ENCODE measurements at regions not wholly inside any gene's neighbourhood (a gene's known extent, or its start where the extent isn't known, plus 50 kb on each side); places are given as distances from the start of the nearest gene placed in this dataset.
A peak's percentile ranks its signal among the peaks of the same experiment; 100 is the strongest.

DNA sequence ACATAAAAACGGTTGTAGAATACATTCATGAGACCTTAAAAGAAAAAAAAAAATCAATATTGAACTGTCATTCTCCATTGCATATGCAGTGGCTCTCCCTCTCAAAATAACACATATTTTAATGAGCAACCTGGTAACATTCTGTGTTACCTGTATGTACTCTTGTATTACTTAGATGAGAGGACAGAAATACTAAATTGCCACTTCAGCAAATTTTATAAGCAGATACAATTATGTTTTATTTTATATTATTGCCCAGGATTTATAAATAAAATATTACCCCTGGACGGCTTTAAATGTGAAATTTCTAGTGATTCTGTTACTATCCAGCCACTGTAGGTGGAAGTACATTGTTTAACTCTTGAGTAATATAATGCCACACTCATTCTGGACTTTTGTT is 463.2 kb upstream of the ROBO1 start:
- DNase-seq (ENCODE audit: low read depth, low spot score): no peak

DNA sequence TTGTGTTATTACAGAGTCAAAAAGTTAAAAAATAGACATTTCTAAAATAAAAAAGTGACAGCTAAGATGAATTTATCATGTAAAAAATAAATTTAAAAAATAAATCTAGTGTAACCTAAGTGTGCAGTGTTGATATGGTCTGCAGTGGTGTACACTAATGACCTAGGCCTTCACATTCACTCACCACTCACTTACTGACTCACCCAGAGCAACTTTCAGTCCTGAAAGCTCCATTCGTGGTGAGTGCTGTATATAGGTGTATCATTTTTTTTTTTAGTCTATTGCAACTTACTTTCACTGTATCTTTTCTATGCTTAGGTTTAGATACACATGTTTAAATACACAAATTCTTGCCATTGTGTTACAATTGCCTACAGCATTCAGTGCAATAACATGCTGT is 459.4 kb upstream of the ROBO1 start:
- no peak for DNase-seq (ENCODE audit: low read depth, low spot score)

DNA sequence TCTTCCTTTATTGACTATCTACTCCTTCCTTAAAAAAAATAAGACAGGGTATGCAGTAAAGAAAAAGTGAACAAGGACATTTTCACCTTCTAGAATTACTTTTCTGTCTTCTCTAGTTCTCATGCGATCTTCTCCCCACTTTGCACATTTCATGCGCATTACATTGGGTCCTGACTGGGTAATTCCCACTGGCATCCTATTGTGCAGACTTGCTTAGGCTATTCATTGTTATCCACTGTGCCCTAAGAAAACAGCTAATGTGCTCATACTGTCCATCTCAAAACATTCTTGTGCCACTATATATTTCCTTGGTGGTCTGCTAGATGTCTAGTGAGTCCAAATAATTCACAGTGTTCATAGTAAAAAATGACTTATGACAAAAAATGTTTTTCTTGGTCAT is 447.4 kb upstream of the ROBO1 start:
- DNase-seq (ENCODE audit: low read depth, low spot score): no peak

DNA sequence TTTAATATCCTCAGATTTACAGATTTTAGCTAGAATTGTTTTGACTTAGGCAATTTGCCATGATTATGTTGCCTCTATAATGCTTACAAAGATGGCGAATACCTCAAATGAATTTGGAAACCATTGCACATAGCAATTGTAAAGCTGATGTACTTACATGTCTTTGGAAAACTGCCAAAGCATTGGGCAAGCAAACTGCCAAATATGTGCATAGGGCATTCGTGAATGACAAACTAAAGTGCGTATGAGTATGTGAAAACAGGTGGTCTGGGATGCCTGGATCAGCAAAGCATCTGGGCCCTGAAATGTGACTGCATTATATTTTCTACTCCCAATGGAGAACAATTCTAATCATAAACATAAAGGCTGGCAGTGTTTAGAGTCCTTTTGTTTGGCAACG is 445.3 kb upstream of the ROBO1 start:
- DNase-seq (ENCODE audit: low read depth, low spot score): no peak

DNA sequence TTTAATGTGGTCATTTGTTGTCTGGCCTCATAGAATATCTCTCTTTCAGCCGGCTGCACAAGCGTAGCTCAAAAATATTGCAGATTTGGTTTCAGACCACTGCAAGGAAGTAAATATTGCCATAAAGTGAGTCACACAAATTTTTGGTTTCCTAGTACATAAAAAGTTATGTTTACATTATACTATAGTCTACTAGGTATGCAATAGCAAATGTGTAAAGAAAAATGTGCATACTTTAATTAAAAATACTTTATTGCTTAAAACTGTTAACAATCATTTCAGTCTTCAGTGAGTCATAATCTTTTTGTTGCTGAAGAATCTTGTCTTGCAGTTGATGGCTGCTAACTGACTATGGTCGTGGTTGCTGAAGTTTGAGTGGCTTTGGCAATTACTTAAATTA is 425.1 kb upstream of the ROBO1 start:
- no peak for DNase-seq (ENCODE audit: low read depth, low spot score)

DNA sequence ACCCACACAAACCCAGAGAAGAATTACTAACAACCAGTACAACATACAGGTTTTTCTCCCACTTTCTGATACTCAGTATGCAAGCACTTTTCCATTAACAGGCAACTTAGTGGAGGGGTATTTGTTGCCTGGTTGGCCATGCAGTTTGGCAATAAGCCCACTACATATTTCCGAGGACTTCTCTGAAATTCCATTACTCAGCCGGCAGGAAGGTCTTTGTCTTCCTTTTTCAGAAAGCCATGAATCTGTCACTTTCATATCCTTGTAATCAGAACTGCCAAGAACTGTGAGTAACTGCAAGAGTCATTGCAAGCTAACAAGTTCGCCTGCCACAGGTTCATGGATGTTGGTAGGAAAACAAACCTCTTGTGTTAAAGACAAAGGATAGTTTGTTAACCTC is 422.3 kb upstream of the ROBO1 start:
- peak; percentile 54 for DNase-seq (ENCODE audit: low read depth, low spot score)

DNA sequence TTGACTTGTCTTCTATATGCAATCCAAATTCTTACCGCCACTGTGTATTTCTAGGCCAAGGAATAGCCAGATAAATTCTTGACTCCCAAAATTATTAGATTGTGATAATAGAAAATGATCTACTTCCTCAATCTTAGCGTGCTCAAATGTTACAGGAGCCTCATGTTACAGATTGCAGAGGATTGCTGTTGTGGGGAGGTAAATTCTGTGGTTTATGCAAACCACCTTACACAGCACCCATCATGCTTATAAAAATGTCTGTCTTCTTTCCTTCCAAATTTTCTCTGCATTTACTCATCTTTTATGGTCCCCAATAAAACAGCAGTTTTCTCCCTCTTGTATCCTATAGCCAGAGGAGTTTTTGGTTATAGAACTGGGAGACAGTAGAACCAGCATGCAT is 420.2 kb upstream of the ROBO1 start:
- no peak for DNase-seq (ENCODE audit: low read depth, low spot score)

DNA sequence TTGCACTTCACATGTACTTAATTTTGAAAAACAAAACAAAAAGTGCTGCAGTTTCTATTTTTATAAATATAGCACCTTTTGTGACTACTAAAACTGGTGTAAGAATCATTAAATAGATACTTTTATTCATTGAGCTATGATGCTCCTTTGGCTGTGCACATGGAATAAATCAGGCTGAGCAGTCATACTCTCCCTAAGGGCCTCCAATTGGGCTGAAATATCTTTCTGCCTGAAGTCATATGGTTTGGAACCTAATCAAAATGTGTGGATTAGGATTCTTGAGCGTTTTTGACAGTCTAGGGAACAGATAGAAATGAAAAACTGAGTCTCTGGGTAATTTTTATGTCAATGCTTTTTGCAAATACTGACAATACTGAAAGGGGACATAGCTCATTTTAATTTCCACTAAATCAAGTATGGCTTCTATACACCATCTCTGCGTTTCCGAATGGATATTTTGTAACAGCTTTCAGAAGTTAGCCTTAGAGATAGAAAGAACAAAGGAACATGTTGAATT is 392.2 kb upstream of the ROBO1 start:
- DNase-seq (ENCODE audit: low read depth, low spot score): no peak

DNA sequence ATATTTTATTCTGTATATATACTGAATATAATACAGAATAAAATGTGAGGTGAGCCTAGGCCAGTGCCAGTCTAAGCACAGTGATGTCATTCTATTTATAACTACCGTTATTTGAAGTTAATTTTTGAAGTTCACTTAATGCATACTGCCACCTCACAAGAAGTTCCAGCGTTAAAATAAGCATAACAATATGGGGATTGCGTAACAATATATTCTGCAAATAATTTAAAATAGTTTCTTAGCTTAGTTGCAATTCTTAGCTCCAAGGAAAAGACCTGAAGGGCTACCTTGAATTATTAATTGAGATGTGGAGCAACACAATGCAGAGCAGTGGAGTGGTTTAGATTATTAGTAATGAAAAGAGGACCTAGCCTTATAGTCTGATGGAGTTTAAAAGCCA is 390.5 kb upstream of the ROBO1 start:
- no peak for DNase-seq (ENCODE audit: low read depth, low spot score)

DNA sequence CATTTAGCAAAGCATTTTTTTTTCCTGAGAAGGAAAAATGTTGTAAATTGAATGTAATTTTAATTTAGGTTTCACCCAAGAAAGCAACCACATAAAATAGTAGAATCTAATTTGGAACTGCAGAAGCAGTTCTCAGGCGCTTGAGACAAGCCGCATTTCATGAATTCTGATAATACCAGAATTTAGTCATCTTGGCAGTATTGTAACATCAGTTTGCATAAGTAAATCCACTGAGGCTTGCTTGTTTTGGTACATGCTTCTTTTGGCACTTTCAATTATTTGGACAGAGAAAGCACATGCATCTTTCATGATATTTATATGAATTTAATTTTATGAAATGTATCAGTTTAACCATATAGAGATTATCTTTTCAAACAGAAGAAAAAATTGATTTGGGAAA is 389.7 kb upstream of the ROBO1 start:
- no peak for DNase-seq (ENCODE audit: low read depth, low spot score)

DNA sequence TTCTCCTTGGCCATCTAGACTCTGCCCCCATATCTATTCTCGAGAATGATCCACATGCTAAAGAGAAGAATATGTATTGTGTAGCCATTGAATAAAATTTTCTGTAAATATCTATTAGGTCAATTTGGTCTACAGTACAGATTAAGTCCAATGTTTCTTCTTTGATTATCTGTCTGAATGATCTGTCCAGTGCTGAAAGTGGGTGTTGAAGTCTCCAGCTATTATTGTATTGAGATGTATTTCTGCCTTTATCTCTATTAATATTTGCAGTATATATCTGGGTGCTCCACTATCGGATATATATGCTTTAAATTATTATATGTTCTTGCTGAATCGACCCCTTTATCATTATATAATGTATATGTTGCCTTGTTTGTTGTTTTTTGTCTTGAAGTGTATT is 384.9 kb upstream of the ROBO1 start:
- DNase-seq (ENCODE audit: low read depth, low spot score): no peak

DNA sequence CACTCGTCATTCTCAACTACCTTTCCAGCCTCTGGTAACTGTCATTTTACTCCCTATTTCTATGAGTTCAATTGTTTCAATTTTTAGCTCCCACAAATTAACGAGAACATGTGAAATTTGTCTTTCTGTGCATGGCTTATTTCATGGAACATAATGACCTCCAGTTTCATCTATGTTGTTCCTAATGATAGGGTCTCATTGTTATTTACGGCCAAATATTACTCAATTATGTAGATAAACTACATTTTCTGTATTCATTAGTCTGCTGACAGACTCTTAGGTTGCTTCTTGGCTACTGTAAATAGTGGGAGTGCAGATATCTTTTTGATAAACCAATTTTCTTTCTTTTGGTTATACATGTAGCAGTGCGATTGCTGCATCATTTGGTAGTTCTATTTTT is 374.9 kb upstream of the ROBO1 start:
- no peak for DNase-seq (ENCODE audit: low read depth, low spot score)

DNA sequence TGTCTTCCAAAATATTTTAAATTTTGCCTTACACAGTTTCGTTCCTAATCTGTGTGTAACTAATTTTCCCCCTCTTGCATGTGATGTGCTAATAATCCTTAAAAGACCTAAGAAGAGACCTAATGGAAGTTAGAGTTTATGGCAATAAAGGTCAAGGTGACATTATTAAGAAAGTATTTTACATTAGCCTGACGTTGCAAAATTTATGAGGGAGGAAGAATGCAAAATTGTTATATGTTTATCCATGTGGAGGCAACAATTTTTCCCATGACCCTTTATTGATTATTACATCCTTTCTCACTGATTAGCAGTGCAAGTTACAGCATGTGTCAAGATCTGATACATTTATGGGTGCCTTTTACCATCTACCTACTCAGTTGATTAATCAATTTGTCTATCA is 373.8 kb upstream of the ROBO1 start:
- DNase-seq (ENCODE audit: low read depth, low spot score): no peak

DNA sequence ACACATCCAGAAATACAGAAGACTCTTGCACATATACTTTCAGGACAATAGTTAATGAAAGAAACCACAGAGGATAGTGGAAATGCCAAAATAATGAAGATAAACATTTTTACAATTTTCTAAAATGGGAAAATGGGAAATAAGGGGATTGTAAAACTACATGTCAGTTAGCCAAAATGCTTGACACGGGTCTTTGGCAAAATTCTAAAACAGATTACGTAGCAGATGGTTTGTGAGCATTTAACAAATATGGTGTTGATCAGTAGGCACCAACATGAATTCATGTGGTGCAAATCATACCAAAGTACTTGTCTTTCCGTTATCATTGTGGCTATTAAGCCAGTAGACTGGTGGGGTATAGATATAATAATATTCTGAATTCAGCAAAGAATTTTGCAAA is 348.5 kb upstream of the ROBO1 start:
- no peak for DNase-seq (ENCODE audit: low read depth, low spot score)

DNA sequence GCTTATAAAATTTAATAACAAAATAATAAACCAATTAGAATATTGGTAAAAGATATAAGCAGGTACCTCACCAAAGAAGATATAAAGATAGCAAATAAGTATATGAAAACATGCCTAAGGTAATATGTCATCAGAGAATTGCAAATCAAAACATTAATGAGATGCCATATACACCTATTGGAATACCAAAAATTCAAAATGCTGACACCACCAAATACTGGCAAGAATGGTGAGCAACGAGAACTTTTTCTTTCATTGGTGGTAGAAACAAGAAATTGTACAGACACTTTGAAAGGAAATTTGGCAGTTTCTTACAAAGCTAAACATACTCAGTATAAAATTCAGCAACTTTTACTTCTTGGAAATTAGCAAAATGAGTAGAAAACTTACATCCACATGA is 346.9 kb upstream of the ROBO1 start:
- no peak for DNase-seq (ENCODE audit: low read depth, low spot score)

DNA sequence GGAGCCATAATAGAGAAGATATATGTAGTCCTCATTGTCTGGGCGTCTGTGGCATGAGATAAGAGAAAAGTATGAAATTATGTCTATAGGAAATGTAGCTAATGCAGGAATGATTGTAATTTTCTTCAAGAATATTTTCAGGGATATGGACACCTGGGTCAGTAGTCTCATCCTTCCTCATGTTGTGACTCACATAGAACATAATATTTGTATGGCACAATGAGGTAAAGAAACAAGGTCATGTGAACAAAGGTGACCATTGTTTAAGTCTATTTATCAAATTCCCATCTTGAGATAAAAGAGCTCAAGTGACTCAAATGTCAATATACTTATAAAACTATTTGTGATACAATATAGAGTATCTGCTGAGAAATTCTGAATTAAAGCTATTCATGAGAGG is 345.5 kb upstream of the ROBO1 start:
- DNase-seq (ENCODE audit: low read depth, low spot score): no peak

DNA sequence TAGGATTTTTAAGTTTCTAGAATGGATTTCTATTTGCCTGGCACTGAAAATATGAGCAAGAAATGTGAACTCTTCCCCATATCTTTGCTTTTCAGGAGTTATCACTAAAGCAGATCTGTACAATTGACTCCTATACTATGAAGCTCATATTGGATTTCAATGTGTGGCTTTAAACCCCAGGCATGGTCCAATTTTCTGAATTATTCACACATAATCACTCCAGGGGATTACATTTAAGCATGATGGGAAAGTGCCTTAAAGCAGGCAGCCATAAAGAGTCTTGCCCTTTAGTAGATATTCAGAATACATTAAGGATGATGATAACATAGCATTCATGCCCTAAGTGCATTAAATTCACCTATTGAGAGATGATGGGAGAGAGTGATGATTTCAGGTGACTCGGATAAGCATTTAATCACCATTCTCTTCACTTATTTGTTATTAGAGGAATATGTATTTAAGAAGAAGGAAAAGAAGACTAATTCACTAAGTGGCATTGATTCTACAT is 331.8 kb upstream of the ROBO1 start:
- DNase-seq (ENCODE audit: low read depth, low spot score): no peak

DNA sequence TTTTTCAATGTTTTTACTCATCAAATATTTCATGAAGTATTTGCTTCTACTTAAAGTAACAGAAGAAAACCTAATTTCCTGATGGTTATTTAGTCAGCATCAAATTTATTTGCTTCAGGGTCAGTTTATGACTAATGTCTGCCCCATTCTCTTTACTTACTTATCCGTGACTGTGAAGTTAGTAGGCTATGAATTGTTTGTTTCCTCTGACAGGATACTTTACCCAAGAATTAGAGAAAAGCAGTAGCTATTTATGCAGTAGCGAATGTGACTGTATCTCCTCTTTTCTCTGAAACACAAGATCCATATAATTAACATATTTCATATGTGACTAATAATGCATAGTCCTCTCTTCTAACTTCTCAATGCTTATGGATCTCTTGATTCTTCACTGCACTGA is 329.9 kb upstream of the ROBO1 start:
- DNase-seq (ENCODE audit: low read depth, low spot score): no peak

DNA sequence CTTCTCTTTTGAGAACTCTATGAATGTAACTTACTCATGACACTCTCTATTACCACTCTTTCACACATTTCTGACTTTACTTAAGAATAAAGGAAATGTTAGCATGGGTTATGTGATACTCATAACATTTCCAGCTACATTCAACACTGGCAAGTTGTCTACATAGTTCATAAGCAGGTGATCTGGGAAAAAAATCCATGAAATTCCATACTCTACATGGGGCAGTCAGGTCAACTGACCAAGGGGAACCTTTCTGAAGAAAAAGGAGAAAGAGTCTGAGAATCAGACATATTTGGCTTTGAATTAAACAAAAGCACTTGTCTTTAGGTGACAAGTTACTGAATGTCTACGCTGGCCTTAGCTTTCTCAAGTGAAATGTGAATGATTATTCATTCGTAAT is 329.1 kb upstream of the ROBO1 start:
- no peak for DNase-seq (ENCODE audit: low read depth, low spot score)

DNA sequence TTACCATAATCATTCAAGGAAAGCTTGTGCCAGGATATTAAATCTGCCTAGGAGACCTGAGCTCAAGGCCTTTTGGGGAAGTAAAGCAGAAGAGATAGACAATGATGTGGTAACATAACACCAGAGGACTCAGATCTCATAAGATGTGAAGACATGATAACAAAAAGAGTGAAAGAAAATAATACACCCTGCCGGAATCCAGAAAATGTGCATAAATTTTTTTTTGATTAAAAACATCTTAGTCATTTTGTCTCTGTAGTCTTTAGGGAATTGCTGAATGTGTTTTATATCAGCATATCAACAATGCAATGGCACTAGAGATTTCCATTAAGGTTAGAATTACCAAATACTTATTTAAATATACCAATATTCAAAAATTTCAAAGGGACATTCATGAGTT is 326.8 kb upstream of the ROBO1 start:
- DNase-seq (ENCODE audit: low read depth, low spot score): no peak

DNA sequence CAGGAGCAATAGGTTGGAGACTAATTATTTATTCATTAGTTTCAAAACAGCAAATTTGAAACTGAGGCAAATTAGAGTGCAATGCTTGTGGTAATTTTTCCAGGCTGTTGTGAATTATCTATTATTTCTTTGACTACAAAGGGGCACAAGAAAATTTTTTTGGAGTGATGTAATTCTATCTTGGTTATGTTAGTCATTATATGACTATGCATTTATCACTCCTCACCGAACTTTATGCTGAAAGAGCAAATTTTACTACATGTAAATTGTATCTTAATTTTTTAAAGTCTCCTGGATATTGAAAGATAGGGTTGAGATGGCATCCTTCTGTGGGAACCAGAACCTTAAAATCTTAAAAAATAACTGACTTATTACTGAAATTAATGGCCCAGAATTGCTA is 320.0 kb upstream of the ROBO1 start:
- DNase-seq (ENCODE audit: low read depth, low spot score): no peak

DNA sequence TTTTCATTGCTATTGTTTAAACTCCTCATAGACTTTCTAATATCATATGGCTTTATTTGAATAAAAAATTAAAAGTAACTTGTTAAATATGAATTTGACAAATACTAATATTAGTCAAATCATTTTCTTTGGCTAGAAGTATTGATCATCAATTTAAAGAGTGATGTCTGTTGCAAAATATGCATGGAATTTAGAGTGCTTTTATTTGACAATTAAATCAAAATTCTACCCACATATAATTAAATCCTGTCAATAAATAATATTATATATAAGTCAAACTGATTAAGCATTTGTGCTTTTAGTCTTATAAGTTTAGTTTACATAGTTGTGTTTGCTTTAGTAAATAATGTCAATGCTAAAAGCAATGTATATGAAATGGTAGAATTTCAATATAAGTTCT is 318.6 kb upstream of the ROBO1 start:
- no peak for DNase-seq (ENCODE audit: low read depth, low spot score)

DNA sequence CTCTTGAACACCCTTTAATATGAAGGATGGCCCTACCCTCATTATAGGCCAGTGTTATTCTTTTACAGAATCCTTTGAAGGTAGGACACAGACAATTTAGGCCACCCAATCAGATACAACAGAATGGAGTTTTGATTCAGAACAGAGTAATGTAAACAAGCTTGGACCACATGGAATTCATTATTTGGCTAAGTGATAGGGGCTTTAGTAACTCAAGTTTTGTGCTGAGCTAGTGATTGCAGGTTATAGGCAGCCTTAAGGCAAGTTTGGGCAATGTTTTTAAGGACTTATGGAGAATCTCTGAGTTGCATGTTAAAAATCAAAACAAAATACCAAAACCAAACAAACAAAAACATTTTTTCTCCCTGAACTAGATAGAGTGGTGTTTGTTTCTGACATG is 312.1 kb upstream of the ROBO1 start:
- no peak for DNase-seq (ENCODE audit: low read depth, low spot score)

DNA sequence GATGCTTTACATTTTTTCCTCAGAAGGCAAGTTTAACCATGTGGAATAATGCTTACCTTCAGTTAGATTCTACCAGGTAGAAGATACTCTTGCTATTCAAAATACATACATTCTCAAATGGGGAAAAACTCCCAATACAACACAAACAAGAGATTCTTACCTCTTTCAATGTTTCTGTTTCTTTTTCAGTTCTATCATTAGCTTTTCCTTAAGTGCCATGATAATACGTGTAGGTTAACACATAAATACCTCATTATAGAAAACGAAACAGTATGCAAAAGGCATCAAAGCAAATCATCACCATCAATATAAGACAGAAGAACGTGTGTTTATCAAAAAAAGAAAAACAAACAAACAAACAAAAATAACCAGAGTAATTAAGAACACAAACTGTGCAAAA is 300.7 kb upstream of the ROBO1 start:
- DNase-seq (ENCODE audit: low read depth, low spot score): no peak

DNA sequence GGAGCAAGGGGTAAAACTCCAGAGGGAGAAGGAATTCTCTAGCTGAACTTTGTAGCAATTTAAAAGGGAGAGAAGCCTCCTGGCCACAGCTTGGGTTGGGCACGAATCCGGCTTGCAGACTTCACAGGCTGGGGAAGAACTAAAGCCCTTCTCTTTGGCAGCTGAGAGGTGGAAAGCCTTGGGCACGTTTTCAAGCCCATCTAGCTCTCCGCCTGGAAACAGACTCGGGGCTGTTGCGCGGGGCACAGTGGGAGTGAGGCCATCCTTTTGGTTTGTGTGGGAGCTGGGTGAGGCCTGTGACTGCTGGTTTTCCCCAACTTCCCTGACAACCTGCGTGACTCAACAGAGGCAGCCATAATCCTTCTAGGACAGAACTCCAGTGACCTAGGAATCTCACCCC is 295.7 kb upstream of the ROBO1 start:
- DNase-seq (ENCODE audit: low read depth, low spot score): no peak
